GM21529 (cell line): ENCODE measurements at regions not wholly inside any gene's neighbourhood (a gene's known extent, or its start where the extent isn't known, plus 50 kb on each side); places are given as distances from the start of the nearest gene placed in this dataset.

ENCODE experiments used
- ATAC-seq: cut with Tn5 transposase; IDR thresholded peaks from one replicate; pipeline ENCODE4 v1.9.1; 2021; ENCODE audit not compliant: unreplicated experiment

DNA sequence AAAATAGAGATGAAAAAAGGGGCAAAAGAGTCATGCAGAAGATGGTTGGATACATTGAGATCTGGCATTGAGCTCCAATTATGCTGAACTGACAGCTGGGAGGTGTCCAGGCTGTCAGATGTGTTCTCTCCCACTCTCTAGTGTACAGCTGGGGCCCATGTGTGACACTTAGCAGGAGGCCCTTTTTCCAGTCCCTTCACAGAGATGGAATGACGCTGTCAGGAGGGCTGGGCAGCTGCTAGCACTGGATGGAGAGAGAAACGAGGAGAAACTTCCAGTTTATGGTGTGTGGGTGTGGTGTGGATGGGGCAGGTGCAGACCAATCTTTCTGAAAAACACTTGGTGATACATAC lies 437.7 kb upstream of the HS6ST1 start:
- ATAC-seq, result no peak

DNA sequence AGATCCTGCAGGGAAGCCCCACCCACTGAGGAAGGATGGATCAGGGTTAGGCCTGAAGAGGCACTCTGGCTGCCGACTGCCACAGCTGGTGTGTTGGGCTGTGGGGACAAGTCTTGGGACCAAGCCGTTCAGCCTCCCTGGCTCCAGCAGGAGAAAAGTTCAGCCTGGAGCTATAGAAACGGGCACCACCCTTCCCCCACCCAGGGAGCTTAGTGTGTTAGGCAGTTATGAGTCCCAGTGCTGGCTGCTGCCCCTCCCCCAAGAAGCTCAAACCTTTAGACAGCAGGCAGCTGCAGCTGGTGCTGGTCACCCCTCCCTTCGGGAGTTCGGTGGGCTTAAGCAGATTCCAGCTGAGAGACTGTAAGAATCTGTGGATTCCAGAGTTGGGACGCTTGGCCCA lies 447.1 kb upstream of the HS6ST1 start:
- no peak for ATAC-seq

DNA sequence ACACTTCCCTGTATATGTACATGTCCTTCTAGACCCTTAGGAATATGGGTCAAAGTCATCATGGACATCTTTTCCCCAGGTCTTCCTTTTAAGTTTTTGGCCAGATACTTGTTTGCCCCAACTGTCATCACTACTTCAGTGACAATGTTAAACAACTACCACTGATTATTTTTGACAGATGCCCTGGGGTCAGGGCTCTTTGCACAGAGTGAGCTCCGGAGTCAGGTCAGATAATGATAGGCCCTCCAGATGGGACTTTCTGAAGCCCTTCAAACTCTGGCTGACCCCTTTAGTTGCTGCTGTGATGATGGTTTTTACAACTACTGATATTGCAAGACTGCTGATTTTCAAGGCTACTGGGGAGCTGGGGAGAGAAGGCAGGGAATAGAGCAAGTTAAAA lies 449.4 kb upstream of the HS6ST1 start:
- ATAC-seq, result no peak

DNA sequence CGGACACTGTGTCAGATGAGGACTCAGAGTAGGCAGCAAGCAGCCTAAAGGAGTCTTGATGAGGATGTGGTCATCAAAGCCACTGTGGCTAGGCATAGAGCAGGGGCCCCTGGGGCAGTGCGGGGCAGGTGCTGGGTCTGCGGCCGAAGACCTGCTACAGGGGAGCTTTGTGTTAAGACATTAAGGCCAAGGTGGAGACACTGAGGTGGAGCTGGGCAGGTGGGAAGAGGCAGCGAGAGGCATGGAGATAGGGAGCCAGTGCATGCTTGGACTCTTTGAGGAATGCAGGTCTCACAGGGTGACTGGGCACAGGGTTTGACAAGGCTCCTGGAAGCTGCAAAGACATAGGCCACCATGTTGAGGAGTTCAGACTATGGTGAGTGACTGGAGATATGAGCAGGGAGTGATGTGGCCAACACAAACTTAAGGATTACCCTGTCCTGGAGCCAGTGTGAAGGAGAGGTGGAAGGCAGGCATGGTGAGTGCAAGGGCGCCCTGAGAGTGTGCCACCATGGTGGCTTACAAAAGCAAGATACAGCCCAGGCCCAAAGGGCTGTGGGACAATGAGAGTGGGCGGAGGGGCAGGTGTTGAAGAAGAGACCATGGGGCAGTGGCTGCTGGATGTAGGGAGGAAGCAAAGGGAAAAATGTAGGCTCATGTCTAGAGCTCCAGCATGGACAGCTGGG lies 450.9 kb upstream of the HS6ST1 start:
- no peak for ATAC-seq

DNA sequence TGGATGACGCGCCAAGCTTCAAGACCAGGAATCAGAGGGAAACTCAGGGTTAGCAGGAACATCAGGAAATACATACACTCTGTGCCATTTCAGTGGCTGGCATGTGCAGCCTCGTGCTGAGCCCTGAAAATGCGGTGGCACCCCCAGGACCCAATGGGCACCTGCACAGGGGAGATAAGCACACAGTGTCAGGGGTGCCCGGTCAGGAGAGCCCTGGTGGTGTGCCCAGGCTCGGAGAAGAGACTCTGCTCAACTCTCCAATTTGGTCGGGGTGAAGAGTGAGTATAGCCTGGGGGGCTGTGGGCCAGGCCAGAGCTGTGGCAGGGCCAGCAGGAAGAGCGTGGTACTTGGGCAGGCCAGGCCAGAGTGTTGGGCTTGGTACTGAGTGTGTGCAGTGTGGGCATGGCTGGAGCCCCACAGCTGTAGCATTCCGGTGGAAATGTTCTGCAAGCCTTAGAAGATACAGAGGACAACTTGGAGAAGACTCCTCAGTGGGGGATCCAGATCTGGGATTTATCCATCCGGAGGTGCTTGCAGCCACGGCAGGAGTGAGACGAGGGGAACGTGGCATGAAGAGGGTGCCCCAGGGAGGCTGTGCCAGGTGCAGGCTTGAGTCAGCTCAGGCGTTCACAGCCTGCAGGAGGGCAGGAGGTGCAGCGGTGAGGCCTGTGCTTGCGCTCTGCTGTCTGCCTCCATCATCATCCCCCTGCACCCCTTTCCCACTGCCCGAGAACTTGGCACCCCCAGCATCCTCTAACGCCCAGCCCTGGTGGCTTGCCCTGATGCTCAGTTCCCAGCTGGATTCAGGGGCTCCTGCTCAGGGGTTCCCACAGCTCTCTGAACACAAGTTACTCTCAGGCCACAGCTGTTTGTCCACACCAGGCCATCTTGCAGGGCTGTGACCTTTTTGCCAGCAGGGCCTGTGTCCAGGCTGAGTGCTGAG lies 451.7 kb upstream of the HS6ST1 start:
- ATAC-seq, result no peak

DNA sequence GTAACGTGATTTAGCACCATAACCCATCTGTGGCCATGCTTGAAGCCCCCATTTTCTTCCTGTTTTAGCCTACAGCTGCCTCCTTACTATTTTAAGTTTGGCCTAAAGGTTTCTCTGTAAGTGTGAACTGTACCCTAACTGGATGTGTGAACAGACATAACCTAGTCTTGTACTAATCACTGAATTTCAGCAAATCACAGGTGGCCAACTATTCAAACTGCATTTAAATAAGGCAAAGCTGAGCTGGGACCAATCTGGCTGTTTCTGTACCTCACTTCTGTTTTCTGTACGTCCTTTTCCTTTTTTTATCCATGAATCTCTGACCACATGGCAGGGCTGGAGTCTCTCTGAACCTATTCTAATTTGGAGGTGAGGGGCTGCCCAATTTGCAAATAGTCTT lies 452.7 kb upstream of the HS6ST1 start:
- no peak for ATAC-seq

DNA sequence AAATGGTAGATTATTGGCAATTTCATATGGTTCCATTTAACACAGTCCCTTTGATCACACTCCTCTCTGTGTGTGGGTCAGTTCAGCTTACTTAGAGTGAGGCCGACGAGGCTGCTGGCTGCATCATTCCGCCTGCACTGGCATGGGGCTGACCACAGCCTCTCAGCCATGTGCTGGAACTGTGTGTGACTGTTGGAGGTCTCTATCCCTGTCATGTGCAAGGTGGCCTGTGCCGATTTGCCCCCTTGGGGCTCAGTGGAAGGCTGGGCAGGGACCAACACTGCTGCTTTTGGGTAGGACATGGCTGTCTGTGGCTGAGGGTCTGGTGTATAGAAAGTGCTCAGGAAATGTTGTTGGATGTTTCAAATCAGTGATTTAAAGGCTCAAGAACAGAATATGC lies 454.0 kb upstream of the HS6ST1 start:
- ATAC-seq, result no peak

DNA sequence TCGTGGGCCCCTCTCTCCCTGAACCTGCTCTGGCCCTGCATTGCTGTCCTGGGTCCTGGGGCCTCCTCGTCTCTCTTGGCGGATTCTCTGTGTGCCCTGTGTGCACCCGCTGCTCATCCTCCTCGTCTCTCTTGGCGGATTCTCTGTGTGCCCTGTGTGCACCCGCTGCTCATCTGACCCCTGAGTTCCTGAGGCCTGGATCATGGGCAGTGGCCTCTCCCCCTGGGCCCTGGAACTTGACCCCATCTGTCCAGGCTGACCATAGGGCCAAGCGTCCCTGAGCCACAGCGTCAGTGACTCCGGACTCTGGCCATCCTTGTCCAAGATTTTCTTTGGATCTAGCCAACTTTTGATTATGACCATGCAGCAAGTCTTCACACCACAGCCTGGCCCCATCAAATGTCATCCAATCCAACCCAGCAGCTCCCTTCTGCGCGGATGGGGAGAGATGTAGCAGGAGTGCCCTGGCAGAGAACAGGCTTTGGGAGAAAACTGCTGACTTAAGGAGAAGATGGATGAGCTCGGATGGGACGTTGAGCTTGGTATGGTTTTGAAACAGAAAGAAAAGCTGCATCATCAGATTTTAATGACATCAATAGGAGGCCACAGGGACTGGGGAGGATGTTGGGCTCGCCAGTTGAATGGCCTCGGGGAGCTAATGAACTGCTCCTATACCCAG lies 455.1 kb upstream of the HS6ST1 start:
- no peak for ATAC-seq

DNA sequence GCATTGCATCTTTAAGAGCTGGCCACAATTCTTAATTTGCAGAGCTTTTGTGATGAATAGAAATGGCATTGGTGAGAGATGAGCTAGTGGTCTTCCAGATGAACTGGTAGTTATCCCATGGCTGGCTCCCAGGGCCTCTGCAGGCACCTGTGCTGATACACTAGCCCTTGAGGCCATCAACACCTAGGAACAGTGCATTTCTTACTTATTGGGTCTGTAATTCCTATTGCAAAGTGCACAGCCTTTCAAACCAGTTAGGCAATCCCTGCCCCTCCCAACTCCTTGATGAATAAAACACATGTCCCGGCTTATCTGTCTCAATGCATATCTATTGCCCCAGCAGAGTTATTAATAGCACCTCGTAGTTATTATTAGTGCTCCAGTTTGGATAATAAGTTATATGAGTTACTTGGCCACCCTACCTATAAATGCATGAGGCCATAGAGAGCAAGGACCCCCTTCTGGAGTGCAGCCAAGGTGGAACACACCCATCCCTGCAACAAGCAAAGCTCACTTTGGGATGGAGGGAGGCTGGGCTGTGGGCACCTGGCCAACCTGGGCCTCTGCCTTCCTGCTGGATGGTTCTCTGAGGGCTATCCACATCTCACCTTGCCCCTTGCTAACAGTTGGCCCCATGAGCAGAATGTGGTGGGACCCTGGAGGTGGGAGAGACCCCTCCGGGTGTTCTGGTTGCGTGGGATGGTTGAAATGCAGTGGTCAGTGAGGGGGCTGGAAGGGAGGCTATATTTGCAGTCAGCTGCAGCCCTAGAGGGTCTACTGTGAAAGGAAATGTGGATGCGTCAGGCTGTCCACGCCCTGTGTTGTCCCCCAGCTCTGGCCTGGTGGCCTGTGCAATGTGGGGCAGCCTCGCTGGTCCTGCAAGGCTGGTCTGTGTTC lies 455.9 kb upstream of the HS6ST1 start:
- ATAC-seq, result no peak

DNA sequence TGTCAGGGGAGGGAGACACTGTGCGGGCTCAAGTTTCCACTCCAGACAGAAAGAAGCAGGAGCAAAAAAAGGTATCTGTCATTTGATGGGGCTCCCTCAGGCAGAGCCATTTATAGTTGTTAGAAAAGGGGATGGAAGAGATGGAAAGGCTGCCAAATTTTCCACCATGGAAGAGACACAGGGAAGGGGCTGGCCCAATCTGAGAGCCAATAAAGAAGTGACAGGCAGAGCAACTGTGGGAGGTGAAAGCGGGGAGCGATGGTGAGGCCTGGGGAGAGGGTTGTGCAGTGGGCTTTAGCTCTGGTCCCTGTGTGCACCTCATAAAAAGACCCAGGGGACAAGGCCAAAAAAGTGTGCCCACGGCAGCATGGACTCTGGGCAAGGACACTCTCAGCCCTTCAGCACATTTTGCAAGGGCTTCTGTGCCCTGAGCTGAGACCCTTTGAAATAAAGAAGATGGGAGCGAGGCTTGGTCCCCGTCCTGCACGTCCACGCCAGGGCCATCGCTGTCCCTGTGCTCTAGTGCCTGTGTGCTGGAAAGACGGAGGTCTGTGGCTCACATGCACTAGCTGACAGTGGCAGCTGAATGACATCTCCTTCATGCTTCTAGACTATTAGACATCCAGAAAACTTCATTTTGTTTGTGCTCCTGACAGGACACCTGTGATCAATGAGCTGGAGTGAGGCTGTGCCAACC lies 456.7 kb upstream of the HS6ST1 start:
- ATAC-seq, result no peak

DNA sequence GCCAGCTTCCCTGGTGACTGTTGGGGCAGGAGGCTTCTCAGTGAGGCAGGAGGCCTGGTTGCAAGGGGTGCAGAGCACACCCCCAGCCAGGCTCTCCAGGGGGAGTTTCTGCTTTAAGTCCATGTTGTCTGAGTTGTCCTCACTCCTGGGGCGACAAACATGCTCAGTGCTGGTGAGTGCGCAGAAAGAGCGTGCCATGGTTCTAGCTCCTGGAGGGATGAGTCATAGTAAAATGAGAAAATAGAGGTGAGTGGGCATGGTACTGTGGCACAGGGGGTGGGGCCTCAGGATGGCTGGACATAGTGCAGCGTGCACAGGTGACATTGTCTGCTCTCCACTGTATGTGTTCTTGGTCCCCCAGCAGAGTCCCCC lies 457.2 kb upstream of the HS6ST1 start:
- no peak for ATAC-seq

DNA sequence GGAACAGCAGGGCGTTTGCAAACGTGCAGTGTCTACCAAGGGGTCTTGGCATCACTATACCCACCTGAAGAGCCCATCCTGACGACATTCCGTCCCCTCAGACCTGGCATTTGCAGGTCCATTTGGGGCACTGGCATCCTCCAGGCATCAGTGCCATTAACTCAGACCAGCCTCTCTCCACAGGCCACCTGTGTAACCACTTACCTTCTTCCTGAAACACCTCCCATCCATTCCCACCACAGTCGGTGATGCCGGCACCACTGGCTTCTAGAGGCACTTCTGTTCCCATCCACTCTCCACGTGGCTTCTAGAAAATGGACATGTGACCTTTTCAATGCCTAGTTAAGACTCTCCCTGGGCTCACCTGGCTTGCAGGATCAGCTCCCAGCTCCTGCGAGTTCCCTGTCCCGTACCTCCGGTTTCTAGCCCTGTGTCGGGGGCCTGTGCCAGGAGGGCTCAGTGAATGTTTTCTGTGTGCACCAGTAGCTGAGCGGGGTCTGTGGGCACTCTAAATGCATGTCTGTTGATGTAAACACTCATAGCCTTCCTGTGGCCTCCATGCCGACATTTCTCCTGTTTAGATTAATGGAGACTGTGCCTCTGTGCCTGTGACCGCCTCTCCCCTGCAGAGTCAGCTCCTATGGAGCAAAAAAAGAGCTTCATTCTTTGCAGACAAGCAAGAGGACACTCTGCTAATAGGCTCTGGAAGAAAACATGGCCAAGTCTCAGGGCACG lies 458.0 kb upstream of the HS6ST1 start:
- no peak for ATAC-seq

DNA sequence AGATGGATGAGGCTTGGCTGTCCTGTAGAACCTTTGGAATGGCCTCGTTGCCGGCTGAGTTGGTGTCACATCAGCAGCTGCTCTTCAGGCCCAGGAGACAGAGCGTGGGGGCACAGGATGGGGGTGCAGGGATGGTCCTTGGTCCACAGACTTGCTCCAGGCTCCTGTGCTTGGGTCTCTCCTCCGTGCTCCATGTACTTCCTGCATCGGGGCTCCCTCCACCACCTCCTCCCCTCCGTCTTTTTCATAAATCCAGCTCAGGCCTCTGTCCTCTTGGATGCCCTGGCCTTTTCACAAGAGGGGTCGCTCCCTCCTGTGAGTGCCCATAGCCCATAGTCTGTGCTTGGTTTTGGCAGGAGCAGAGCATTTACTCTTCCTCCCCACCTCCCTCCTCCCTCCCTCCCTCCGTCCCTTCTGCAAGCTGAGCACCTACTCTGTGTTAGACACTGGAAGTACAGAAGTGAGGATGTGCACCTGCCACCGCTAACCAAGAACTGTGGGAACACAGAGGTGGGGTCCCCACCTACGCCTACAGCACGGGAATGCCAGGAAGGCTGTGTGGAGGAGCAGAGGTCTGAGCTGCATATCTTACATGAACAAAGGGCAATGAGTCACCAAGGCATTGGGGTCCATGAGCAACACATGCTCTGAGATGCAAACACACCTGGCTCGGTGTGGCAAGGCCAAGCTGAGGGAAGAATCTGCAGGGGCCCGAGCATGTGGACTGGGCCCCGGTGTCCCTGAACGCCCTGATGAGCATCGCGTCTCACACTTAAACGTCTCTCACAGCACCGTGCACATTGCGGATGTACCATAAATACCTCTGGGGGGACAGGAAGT lies 458.7 kb upstream of the HS6ST1 start:
- ATAC-seq, result no peak

DNA sequence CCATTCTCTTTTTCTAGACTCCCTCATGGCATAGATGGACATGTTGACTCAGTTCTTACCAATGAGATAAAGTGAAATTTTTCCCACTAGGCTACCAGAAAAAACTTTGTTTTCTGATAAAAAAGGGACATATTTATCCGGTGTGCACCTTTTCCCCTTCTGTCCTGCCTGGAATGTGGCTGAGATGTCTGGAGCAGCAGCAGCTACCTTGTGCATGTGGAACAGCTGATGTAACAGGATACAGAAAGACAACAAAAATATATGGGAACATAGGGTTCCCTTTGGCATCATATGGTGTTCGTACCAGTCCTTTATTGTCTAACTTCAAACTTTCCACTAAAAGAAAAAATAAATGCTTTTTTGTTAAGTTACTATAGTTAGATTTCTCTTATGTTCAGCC lies 460.2 kb upstream of the HS6ST1 start:
- no peak for ATAC-seq

DNA sequence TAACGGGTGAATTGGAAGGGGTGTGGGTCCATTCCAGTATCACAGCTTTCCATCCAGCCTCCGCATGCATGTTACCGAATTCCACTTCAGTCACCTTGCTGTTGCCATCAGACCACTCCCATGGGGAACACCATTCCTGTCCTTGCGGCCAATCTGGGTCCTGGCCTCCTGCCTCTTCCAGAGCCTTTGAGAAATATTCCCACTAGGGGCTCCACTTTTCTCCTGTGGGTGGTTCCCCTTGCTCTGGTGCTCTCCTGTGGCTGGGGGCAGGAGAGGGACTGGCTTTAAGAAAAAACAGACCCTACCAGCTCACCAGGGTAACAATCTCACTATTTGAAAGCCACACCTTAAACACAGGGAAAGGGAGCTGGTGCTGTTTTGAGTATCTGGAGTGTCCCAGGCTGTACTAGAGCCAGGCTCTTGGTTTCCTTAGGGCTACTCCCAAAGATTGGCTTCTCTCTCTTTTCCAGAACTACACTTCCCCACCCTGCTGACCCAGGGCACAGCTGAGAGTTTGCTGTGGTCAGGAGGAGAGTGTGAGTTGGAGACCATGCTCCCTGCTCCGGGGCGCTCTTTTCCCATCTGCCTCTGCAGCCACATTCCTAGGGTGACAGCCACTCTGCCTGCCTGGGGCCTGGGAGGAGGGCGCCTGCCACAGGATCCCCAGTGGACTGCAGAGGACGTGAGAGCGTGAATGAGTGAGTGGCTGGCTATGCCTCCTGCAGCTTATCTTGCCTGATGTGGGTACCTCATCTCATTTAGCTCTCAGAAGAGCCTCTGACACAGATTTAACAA lies 460.8 kb upstream of the HS6ST1 start:
- no peak for ATAC-seq

DNA sequence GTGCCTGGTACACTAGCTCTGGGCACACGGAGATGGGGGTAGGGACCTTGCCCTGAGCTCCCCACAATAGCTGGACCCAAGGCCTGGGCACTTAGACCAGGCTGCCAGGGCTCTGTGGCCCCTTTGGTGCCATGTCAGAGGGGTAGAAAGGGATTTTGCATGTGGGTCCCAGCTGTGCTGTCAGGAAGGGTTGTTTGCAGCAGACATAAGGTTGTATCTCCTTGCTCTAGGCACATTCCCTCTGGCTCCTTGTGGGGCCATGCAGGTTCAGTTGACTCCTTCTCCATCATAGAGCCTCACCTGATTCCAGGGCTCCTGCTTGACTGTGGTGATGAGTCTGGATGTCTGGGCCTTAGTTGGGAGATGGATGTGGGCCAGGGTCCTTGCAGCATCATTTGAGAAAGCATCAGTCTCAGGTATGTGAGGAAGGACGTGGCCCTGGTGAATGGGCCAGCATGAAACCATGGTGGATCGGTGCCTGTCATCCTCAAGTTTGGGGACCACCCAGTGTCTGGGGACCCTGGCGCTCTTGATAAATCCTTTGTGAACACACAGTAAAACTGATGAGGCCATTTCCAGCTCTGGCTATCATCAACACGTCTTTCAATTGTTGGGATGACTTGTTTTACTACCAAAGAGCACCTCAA lies 461.9 kb upstream of the HS6ST1 start:
- ATAC-seq, result no peak

DNA sequence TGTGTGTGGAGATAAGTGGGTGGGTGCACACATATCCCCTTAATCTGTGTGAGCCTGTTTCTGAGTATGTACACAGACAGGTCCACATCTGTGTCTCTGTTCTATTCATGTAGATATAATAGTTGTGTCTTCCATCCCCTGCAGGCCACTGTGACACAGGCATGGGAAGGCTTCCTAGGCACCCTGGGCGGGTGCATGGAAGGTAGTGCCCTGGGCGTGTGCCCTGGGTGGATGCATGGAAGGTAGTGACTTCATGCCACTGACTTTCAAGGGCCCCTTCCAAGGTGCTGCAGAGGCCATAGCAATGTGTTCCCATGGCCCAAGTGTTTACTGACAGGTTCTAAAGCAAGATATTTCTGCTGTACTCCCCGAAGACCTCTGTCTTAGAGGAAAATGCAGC lies 462.5 kb upstream of the HS6ST1 start:
- no peak for ATAC-seq
